Ishikawa (cell line): ENCODE measurements at regions not wholly inside any gene's neighbourhood (a gene's known extent, or its start where the extent isn't known, plus 50 kb on each side); places are given as distances from the start of the nearest gene placed in this dataset.

Experiments
- CEBPB ChIP-seq: IDR thresholded peaks from 2 replicates; pipeline ENCODE4 v1.6.1; 2012
- CREB1 ChIP-seq: IDR thresholded peaks from 2 replicates; pipeline ENCODE4 v1.6.1; 2012; ENCODE audit warnings: low read depth
- EGR1 ChIP-seq: IDR thresholded peaks from 2 replicates; pipeline ENCODE4 v1.6.1; 2012
- EP300 ChIP-seq: IDR thresholded peaks from 2 replicates; pipeline ENCODE4 v1.6.1; 2012; ENCODE audit warnings: borderline replicate concordance
- FOXM1 ChIP-seq: IDR thresholded peaks from 2 replicates; pipeline ENCODE4 v1.6.1; 2012; ENCODE audit warnings: low read depth, borderline replicate concordance
- MAX ChIP-seq: IDR thresholded peaks from 2 replicates; pipeline ENCODE4 v1.6.1; 2012
- NFIC ChIP-seq: IDR thresholded peaks from 2 replicates; pipeline ENCODE4 v1.6.1; 2012
- RAD21 ChIP-seq: IDR thresholded peaks from 2 replicates; pipeline ENCODE4 v1.6.1; 2012; ENCODE audit warnings: low read depth
- TAF1 ChIP-seq: IDR thresholded peaks from 2 replicates; pipeline ENCODE4 v1.6.1; 2012; ENCODE audit warnings: low read depth, mild to moderate bottlenecking
- TCF12 ChIP-seq: IDR thresholded peaks from 2 replicates; pipeline ENCODE4 v1.6.1; 2012; ENCODE audit warnings: low read depth
- TEAD4 ChIP-seq: IDR thresholded peaks from 2 replicates; pipeline ENCODE4 v1.6.1; 2012
- USF1 ChIP-seq: IDR thresholded peaks from 2 replicates; pipeline ENCODE4 v1.6.1; 2012
- YY1 ChIP-seq: IDR thresholded peaks from 2 replicates; pipeline ENCODE4 v1.6.1; 2012; ENCODE audit warnings: low read depth
- ZBTB7A ChIP-seq: IDR thresholded peaks from 2 replicates; pipeline ENCODE4 v1.6.1; 2012; ENCODE audit warnings: low read depth
- TF ChIP-seq, protein P1 (sequence below): IDR thresholded peaks from 2 replicates; pipeline ENCODE4 v1.6.1; 2012; ENCODE audit warnings: low read depth, mild to moderate bottlenecking

DNA sequence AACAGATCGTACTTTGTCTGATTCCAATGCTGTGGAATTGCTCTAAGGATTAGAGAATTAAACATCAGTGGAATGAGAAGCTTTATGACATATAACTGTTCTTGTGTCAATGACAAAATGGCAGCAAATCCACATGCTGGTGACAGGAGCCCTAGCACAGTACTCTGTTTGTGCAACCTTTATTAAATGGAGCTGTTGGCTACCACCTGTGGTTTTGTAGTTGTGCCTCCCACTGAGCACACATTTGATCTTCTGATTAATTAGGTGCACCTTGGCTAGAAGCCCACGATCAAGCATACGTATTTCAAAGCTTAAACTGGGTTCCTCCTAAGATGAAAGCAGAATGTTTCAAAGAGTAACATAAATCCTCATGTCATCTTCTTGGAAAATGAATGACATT, 394.0 kb upstream of the IGFBP7 start:
- TF ChIP-seq USF1 (no peak), EP300 (no peak), NFIC (peak; percentile 67), YY1 (no peak), TCF12 (no peak), TAF1 (no peak), EGR1 (no peak), TEAD4 (no peak), FOXM1 (no peak), ZBTB7A (no peak), CEBPB (peak; percentile 45), RAD21 (no peak), CREB1 (no peak)

DNA sequence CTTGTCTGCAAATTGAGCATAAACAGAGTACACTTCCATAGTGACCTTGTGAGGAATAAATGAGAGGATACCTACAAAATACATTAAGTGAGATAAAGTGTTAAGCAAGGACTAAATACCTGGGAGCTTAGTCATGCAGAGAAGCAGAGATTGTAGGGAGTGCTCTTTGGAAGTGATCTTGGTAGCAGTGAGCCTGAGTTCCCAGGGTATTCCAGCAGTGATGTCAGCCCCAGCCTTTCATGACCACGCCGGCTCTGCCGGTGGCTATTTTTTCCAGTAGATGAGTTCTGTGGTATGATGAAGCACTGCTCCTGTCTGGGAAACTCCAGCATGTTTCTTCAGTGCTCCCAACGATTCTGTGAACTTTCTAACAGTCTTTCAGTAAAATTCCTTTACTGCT, 391.5 kb upstream of the IGFBP7 start:
- TF ChIP-seq TCF12 (no peak), EP300 (no peak)

DNA sequence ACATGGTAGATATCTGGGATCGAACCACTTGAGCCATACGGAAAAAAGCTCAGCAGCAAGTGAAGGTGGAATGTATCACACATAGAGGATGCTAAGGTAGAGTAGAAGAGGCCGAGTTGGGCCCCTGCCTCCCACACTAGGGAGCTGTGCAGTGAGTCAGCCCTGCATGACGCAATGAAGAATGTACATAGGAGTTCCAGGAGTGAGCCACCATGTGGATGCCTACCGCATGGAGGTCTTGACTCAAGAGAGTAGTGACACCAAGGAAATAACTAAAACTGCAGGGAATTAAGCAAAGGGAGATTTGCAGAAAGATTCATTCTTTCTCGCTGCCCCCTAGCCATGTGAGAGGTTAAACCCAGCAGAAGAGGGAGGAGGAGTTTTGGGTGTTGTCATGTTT, 389.6 kb upstream of the IGFBP7 start:
- TF ChIP-seq CEBPB, result no peak
- no peak for TF ChIP-seq YY1
- no peak for TF ChIP-seq USF1
- no peak for TF ChIP-seq EGR1
- TF ChIP-seq TAF1, result no peak
- TF ChIP-seq, protein P1, sequence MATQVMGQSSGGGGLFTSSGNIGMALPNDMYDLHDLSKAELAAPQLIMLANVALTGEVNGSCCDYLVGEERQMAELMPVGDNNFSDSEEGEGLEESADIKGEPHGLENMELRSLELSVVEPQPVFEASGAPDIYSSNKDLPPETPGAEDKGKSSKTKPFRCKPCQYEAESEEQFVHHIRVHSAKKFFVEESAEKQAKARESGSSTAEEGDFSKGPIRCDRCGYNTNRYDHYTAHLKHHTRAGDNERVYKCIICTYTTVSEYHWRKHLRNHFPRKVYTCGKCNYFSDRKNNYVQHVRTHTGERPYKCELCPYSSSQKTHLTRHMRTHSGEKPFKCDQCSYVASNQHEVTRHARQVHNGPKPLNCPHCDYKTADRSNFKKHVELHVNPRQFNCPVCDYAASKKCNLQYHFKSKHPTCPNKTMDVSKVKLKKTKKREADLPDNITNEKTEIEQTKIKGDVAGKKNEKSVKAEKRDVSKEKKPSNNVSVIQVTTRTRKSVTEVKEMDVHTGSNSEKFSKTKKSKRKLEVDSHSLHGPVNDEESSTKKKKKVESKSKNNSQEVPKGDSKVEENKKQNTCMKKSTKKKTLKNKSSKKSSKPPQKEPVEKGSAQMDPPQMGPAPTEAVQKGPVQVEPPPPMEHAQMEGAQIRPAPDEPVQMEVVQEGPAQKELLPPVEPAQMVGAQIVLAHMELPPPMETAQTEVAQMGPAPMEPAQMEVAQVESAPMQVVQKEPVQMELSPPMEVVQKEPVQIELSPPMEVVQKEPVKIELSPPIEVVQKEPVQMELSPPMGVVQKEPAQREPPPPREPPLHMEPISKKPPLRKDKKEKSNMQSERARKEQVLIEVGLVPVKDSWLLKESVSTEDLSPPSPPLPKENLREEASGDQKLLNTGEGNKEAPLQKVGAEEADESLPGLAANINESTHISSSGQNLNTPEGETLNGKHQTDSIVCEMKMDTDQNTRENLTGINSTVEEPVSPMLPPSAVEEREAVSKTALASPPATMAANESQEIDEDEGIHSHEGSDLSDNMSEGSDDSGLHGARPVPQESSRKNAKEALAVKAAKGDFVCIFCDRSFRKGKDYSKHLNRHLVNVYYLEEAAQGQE, result no peak
- no peak for TF ChIP-seq FOXM1
- TF ChIP-seq TEAD4, result no peak

GRCh38 chr4:57498251-57498650, 388.1 kb upstream of the IGFBP7 start:
- TF ChIP-seq, protein P1, result no peak
- TF ChIP-seq USF1 (no peak), FOXM1 (no peak), EP300 (no peak), TCF12 (no peak), RAD21 (no peak), ZBTB7A (no peak), NFIC (no peak), CREB1 (no peak), TEAD4 (no peak)

GRCh38 chr4:57496697-57497471, 386.7 kb upstream of the IGFBP7 start:
- no peak for TF ChIP-seq TEAD4

DNA sequence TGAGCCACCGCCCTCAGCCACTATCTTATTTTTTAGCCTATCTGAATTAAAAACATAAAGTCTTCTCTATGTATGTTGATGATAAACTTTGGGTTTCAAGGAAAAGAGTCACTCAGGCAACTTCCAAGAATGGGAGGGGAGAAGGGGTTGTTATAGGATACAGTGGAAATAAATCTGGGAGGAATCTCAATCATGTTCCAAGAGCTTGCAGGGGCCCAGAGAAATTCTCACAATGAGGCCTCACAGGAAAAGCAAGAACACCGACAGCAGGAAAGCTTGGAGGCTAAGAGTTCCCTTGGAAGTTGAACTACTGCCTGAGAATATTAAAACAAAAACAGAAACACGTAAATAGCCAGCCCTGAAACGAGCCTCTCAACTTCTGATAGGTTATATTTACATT, 384.6 kb upstream of the IGFBP7 start:
- TF ChIP-seq RAD21 (no peak), CEBPB (no peak), TAF1 (no peak), NFIC (no peak), EGR1 (no peak), EP300 (no peak), USF1 (no peak), FOXM1 (no peak), TEAD4 (no peak), CREB1 (no peak), TCF12 (no peak), YY1 (no peak), MAX (no peak), ZBTB7A (no peak)
- TF ChIP-seq, protein P1, result no peak
